HG03108 (cell line): ENCODE measurements at regions not wholly inside any gene's neighbourhood (a gene's known extent, or its start where the extent isn't known, plus 50 kb on each side); places are given as distances from the start of the nearest gene placed in this dataset.
"Not testable (repeated sequence)": the region's sequence is repeated elsewhere in the genome, so short reads cannot be mapped to it uniquely, and the experiment has no call there.

Source experiments
- ATAC-seq: cut with Tn5 transposase; IDR thresholded peaks from one replicate; pipeline ENCODE4 v1.9.1; 2021; ENCODE audit warnings: moderate library complexity; ENCODE audit not compliant: unreplicated experiment

- ATAC-seq = no peak
Observed at GRCh38 chr20:40284611-40285010, 404.4 kb downstream of the MAFB start.

- ATAC-seq = no peak
Observed at GRCh38 chr20:40283689-40284088, 405.3 kb downstream of the MAFB start.

- no peak for ATAC-seq
Observed at GRCh38 chr20:40282941-40283340, 406.1 kb downstream of the MAFB start.

GRCh38 chr20:40282541-40282940 lies 406.5 kb downstream of the MAFB start:
- ATAC-seq = no peak

- no peak for ATAC-seq
Observed at GRCh38 chr20:40280616-40281015, 408.4 kb downstream of the MAFB start.

- no peak for ATAC-seq
Observed at GRCh38 chr20:40279390-40279789, 409.6 kb downstream of the MAFB start.

- no peak for ATAC-seq
Observed at GRCh38 chr20:40278673-40279072, 410.4 kb downstream of the MAFB start.

GRCh38 chr20:40276301-40276700 lies 412.7 kb downstream of the MAFB start:
- no peak for ATAC-seq

GRCh38 chr20:40275738-40276137 lies 413.3 kb downstream of the MAFB start:
- ATAC-seq = no peak

GRCh38 chr20:40274912-40275533 lies 414.0 kb downstream of the MAFB start:
- ATAC-seq = no peak

GRCh38 chr20:40269274-40269673 lies 419.8 kb downstream of the MAFB start:
- ATAC-seq = not testable (repeated sequence)

- ATAC-seq = no peak
Observed at GRCh38 chr20:40268321-40269075, 420.5 kb downstream of the MAFB start.

GRCh38 chr20:40265825-40266533 lies 423.1 kb downstream of the MAFB start:
- ATAC-seq = no peak

GRCh38 chr20:40262219-40262618 lies 426.8 kb downstream of the MAFB start:
- ATAC-seq = no peak

- no peak for ATAC-seq
Observed at GRCh38 chr20:40258931-40259330, 430.1 kb downstream of the MAFB start.

GRCh38 chr20:40257763-40258162 lies 431.3 kb downstream of the MAFB start:
- no peak for ATAC-seq

- no peak for ATAC-seq
Observed at GRCh38 chr20:40255365-40255764, 433.7 kb downstream of the MAFB start.

GRCh38 chr20:40254023-40254772 lies 434.8 kb downstream of the MAFB start:
- ATAC-seq = no peak

- ATAC-seq = no peak
Observed at GRCh38 chr20:40251284-40251932, 437.6 kb downstream of the MAFB start.

- no peak for ATAC-seq
Observed at GRCh38 chr20:40249805-40250204, 439.2 kb downstream of the MAFB start.

- ATAC-seq = no peak
Observed at GRCh38 chr20:40245829-40246228, 443.2 kb downstream of the MAFB start.
